GM19452 (cell line): ENCODE measurements at regions not wholly inside any gene's neighbourhood (a gene's known extent, or its start where the extent isn't known, plus 50 kb on each side); places are given as distances from the start of the nearest gene placed in this dataset.

Experiments
- ATAC-seq: cut with Tn5 transposase; IDR thresholded peaks from one replicate; pipeline ENCODE4 v1.9.1; 2021; ENCODE audit not compliant: unreplicated experiment

- ATAC-seq, result no peak
Observed at GRCh38 chr18:11219571-11219970, 70.2 kb upstream of the PIEZO2 start.

GRCh38 chr18:11215216-11215615 is 65.8 kb upstream of the PIEZO2 start:
- ATAC-seq, result no peak

- ATAC-seq, result no peak
Observed at GRCh38 chr18:11204020-11204419, 54.7 kb upstream of the PIEZO2 start.

GRCh38 chr18:11199477-11199876 is 50.1 kb upstream of the PIEZO2 start:
- ATAC-seq, result no peak
